Mesenchymal stem cell (in vitro differentiated cells and primary cell): ENCODE measurements at regions not wholly inside any gene's neighbourhood (a gene's known extent, or its start where the extent isn't known, plus 50 kb on each side); places are given as distances from the start of the nearest gene placed in this dataset.

Source experiments
- DNase-seq: peaks from one replicate; pipeline ENCODE4 v3.0.0-alpha.2; 2013
- H2AFZ ChIP-seq: one replicate; pipeline ENCODE4 v1.6.1; 2013; ENCODE audit warnings: low read depth, mild to moderate bottlenecking, control low read depth, inconsistent platforms, low read length, moderate library complexity
- H2AK5ac ChIP-seq: 2 replicates; pipeline ENCODE4 v1.6.1; 2013; ENCODE audit warnings: low read length, moderate library complexity, mild to moderate bottlenecking, inconsistent platforms; ENCODE audit not compliant: severe bottlenecking
- H2BK120ac ChIP-seq: one replicate; pipeline ENCODE4 v1.6.1; 2013; ENCODE audit warnings: low read depth, mild to moderate bottlenecking, inconsistent platforms, low read length, moderate library complexity
- H2BK12ac ChIP-seq, 2 experiments: one replicate each; pipeline ENCODE4 v1.6.1; 2013; ENCODE audit warnings: inconsistent platforms in 2 of 2, low read length in 2 of 2, mild to moderate bottlenecking in 2 of 2, moderate library complexity in 2 of 2, control low read depth in 1 of 2
- H2BK15ac ChIP-seq: one replicate; pipeline ENCODE4 v1.6.1; 2013; ENCODE audit warnings: mild to moderate bottlenecking, low read depth, inconsistent platforms; ENCODE audit not compliant: poor library complexity, severe bottlenecking
- H2BK5ac ChIP-seq: 2 replicates; pipeline ENCODE4 v1.6.1; 2013; ENCODE audit warnings: low read depth, mild to moderate bottlenecking, low read length, control low read depth, inconsistent platforms; ENCODE audit not compliant: poor library complexity, severe bottlenecking
- H3K14ac ChIP-seq, 2 experiments: one replicate each; pipeline ENCODE4 v1.6.1; 2013; ENCODE audit warnings: inconsistent platforms in 2 of 2, low read length in 2 of 2, control low read depth in 1 of 2, mild to moderate bottlenecking in 1 of 2, moderate library complexity in 1 of 2
- H3K18ac ChIP-seq, 2 experiments: one replicate each; pipeline ENCODE4 v1.6.1; 2013; ENCODE audit warnings: inconsistent platforms in 2 of 2, low read length in 2 of 2, control low read depth in 1 of 2, low read depth in 1 of 2, mild to moderate bottlenecking in 1 of 2
- H3K23ac ChIP-seq, 2 experiments: one replicate each; pipeline ENCODE4 v1.6.1; 2013; ENCODE audit warnings: inconsistent platforms in 2 of 2, low read length in 2 of 2, mild to moderate bottlenecking in 2 of 2, moderate library complexity in 2 of 2, control low read depth in 1 of 2
- H3K27ac ChIP-seq: 2 replicates; pipeline ENCODE4 v1.5.1; 2013; ENCODE audit warnings: mild to moderate bottlenecking, moderate library complexity, low read length, control low read depth, inconsistent platforms; ENCODE audit not compliant: poor library complexity, severe bottlenecking
- H3K27me3 ChIP-seq, 2 experiments: 2 replicates each; pipeline versions ENCODE4 v1.6.1 to v1.7.0; 2013; ENCODE audit warnings: low read length in 2 of 2, mild to moderate bottlenecking in 2 of 2, moderate library complexity in 2 of 2, control low read depth in 1 of 2, inconsistent platforms in 1 of 2; ENCODE audit not compliant: control insufficient read depth in 1 of 2, insufficient read depth in 1 of 2
- H3K36me3 ChIP-seq, 2 experiments: 2 replicates each; pipeline versions ENCODE4 v1.6.1 to v1.7.0; 2013; ENCODE audit warnings: low read length in 2 of 2, control low read depth in 1 of 2, inconsistent platforms in 1 of 2, low read depth in 1 of 2, mild to moderate bottlenecking in 1 of 2; ENCODE audit not compliant: insufficient read depth in 2 of 2, control insufficient read depth in 1 of 2
- H3K4ac ChIP-seq, 2 experiments: one replicate each; pipeline ENCODE4 v1.6.1; 2013; ENCODE audit warnings: inconsistent platforms in 2 of 2, low read length in 2 of 2, mild to moderate bottlenecking in 2 of 2, moderate library complexity in 2 of 2, control low read depth in 1 of 2, low read depth in 1 of 2
- H3K4me1 ChIP-seq: 2 replicates; pipeline ENCODE4 v1.6.1; 2013; ENCODE audit warnings: low read depth, low read length, control low read depth; ENCODE audit not compliant: control insufficient read depth, insufficient read depth
- H3K4me2 ChIP-seq: 2 replicates; pipeline ENCODE4 v1.6.1; 2013; ENCODE audit warnings: low read length, mild to moderate bottlenecking, inconsistent platforms; ENCODE audit not compliant: poor library complexity, severe bottlenecking
- H3K4me3 ChIP-seq, 2 experiments: 2 replicates each; pipeline versions ENCODE4 v1.5.1 to v1.7.0; 2013; ENCODE audit warnings: low read length in 2 of 2, mild to moderate bottlenecking in 2 of 2, control low read depth in 1 of 2, low read depth in 1 of 2; ENCODE audit not compliant: insufficient read depth in 1 of 2
- H3K79me1 ChIP-seq: replicated peaks from 2 replicates; pipeline ENCODE4 v1.6.1; 2013; ENCODE audit warnings: mild to moderate bottlenecking, control low read depth, low read length, inconsistent platforms; ENCODE audit not compliant: poor library complexity, severe bottlenecking
- H3K9ac ChIP-seq: 2 replicates; pipeline ENCODE4 v1.7.0; 2013; ENCODE audit warnings: mild to moderate bottlenecking, low read length, moderate library complexity
- H3K9me3 ChIP-seq: 2 replicates; pipeline ENCODE4 v1.7.0; 2013; ENCODE audit warnings: mild to moderate bottlenecking, low read length; ENCODE audit not compliant: control insufficient read depth
- H4K8ac ChIP-seq: one replicate; pipeline ENCODE4 v1.6.1; 2013; ENCODE audit warnings: inconsistent platforms, mild to moderate bottlenecking, low read length, moderate library complexity
- H4K91ac ChIP-seq: one replicate; pipeline ENCODE4 v1.6.1; 2013; ENCODE audit warnings: mild to moderate bottlenecking, low read length, inconsistent platforms
- WGBS: methylation state at CpG from one replicate; pipeline ENCODE4 v1.1.7; 2013; ENCODE audit warnings: mixed read lengths; 5-methylcytosine and 5-hydroxymethylcytosine counted together

GRCh38 chr5:56388229-56388985 is 155.3 kb upstream of the ANKRD55 start:
- no peaks in the 10 kb centered on the region for H3K79me1 ChIP-seq
- no peaks in the 10 kb centered on the region for H3K4me1 ChIP-seq
- WGBS = 79% methylated on average over 1 of the region's 1 CpG
- no peak overlapping the region for H3K18ac ChIP-seq
- H3K4me2 ChIP-seq = no peak overlapping the region
- H4K91ac ChIP-seq = no peak overlapping the region
- no peak overlapping the region for H2AK5ac ChIP-seq
- H3K4me3 ChIP-seq = no peak overlapping the region
- H4K8ac ChIP-seq = no peak overlapping the region
- DNase-seq = no peak
- H2BK15ac ChIP-seq = no peak overlapping the region
- H2BK120ac ChIP-seq = no peak overlapping the region
- no peak overlapping the region for H3K27ac ChIP-seq
- no peak overlapping the region for H2AFZ ChIP-seq
- no peaks in the 10 kb centered on the region for H3K36me3 ChIP-seq
- no peak overlapping the region for H3K23ac ChIP-seq
- H2BK12ac ChIP-seq = no peak overlapping the region
- H2BK5ac ChIP-seq = no peak overlapping the region
- H3K27me3 ChIP-seq = peaks cover 0 to 3% of the 10 kb centered on the region in 2 experiments
- H3K4ac ChIP-seq = no peak overlapping the region
- H3K9me3 ChIP-seq = no peaks in the 10 kb centered on the region
- H3K9ac ChIP-seq = no peak overlapping the region
- H3K14ac ChIP-seq = no peak overlapping the region

- Histone ChIP-seq H3K4me1 (no peaks in the 10 kb centered on the region), H3K9me3 (no peaks in the 10 kb centered on the region), H3K79me1 (no peaks in the 10 kb centered on the region), H3K27ac (no peak overlapping the region), H2AK5ac (no peak overlapping the region), H3K14ac (no peak overlapping the region), H2AFZ (no peak overlapping the region), H3K27me3 (peaks cover 0 to 3% of the 10 kb centered on the region in 2 experiments), H4K8ac (no peak overlapping the region), H3K4me3 (no peak overlapping the region), H3K4ac (no peak overlapping the region), H3K18ac (no peak overlapping the region), H3K9ac (no peak overlapping the region), H2BK12ac (no peak overlapping the region), H2BK15ac (no peak overlapping the region), H2BK5ac (no peak overlapping the region), H4K91ac (no peak overlapping the region), H3K23ac (no peak overlapping the region), H2BK120ac (no peak overlapping the region), H3K4me2 (no peak overlapping the region), H3K36me3 (no peaks in the 10 kb centered on the region)
- DNase-seq = no peak
- WGBS = 93% methylated on average over 2 of the region's 2 CpGs
These were observed 152.9 kb upstream of the ANKRD55 start for GRCh38 chr5:56386046-56386445.

DNA sequence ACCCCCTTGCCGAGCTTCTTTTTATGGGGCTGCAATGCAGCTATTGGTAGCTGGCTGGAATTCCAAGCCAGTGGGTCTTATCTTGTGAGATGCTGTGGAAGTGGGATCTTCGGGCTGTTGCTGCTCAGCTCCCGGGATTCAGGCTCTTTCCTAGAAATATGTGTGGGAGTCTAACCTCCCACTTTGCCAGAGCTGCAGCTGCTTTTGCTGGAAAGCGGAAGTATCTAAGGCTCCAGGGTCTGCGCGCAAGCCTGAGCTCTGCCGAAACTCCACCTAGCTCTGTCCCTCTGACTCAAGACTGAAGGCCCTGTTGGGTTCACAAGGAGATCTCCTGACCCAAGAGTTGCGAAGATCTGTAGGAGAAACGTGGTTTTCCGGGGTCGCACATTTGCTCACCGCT is 151.1 kb upstream of the ANKRD55 start:
- H3K36me3 ChIP-seq = no peaks in the 10 kb centered on the region
- no peaks in the 10 kb centered on the region for H3K79me1 ChIP-seq
- H2BK12ac ChIP-seq = no peak overlapping the region
- no peak overlapping the region for H3K4ac ChIP-seq
- H2BK5ac ChIP-seq = no peak overlapping the region
- no peak overlapping the region for H2BK15ac ChIP-seq
- no peaks in the 10 kb centered on the region for H3K4me1 ChIP-seq
- no peak overlapping the region for H3K4me2 ChIP-seq
- H3K18ac ChIP-seq = no peak overlapping the region
- H4K91ac ChIP-seq = no peak overlapping the region
- 90% methylated on average over 12 of the region's 12 CpGs for WGBS
- H3K9ac ChIP-seq = no peak overlapping the region
- no peak overlapping the region for H2AK5ac ChIP-seq
- no peaks in the 10 kb centered on the region for H3K9me3 ChIP-seq
- H3K27ac ChIP-seq = no peak overlapping the region
- DNase-seq = no peak
- no peak overlapping the region for H3K4me3 ChIP-seq
- H3K14ac ChIP-seq = no peak overlapping the region
- no peak overlapping the region for H2BK120ac ChIP-seq
- H3K23ac ChIP-seq = no peak overlapping the region
- peaks cover 0 to 3% of the 10 kb centered on the region in 2 experiments for H3K27me3 ChIP-seq
- no peak overlapping the region for H2AFZ ChIP-seq
- H4K8ac ChIP-seq = no peak overlapping the region

DNA sequence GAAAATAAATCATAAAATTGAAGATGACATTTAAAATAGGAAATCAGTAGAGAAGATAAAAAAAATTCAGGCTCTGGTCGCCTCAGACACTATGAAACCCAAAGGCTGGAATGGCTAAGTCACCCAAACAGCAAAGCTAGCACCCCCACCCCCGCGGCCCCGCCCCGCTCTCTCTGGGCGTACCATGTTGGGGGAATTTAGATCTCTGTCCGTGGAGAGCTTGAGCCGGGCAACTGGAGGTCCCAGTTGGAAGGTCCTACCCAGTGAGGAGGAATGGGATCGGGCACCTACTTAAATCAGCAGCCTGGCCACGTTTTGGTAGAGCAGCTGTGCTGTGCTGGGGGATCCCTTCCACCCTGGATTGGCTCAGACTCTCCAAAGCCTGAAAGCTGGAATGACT is 150.6 kb upstream of the ANKRD55 start:
- WGBS = 94% methylated on average over 10 of the region's 10 CpGs
- Histone ChIP-seq H3K18ac (no peak overlapping the region), H3K4me3 (no peak overlapping the region), H3K79me1 (no peaks in the 10 kb centered on the region), H3K4me2 (no peak overlapping the region), H2BK15ac (no peak overlapping the region), H3K9me3 (no peaks in the 10 kb centered on the region), H3K9ac (no peak overlapping the region), H4K91ac (no peak overlapping the region), H2BK12ac (no peak overlapping the region), H3K23ac (no peak overlapping the region), H4K8ac (no peak overlapping the region), H2BK5ac (no peak overlapping the region), H2AFZ (no peak overlapping the region), H2BK120ac (no peak overlapping the region), H3K27me3 (peaks cover 0 to 3% of the 10 kb centered on the region in 2 experiments), H2AK5ac (no peak overlapping the region), H3K4ac (no peak overlapping the region), H3K36me3 (no peaks in the 10 kb centered on the region), H3K14ac (no peak overlapping the region), H3K4me1 (no peaks in the 10 kb centered on the region), H3K27ac (no peak overlapping the region)
- no peak for DNase-seq
